ENCODE measurements at regions not wholly inside any gene's neighbourhood (a gene's known extent, or its start where the extent isn't known, plus 50 kb on each side); places are given as distances from the start of the nearest gene placed in this dataset.

- Histone ChIP-seq H3K27ac (ENCODE audit: low read depth, low read length) (no peak overlapping the region), H3K27me3 (ENCODE audit: control insufficient read depth, insufficient read depth, low read length) (no peaks in the 10 kb centered on the region), H3K4me3 (ENCODE audit: low read depth, low read length) (no peak overlapping the region), H3K9me3 (ENCODE audit: control insufficient read depth, insufficient read depth, low read length) (no peaks in the 10 kb centered on the region)
- POLR2A ChIA-PET: no interaction called here
- CTCF ChIA-PET: no interaction called here
- no peak for DNase-seq (ENCODE audit: low read depth, low spot score)
- TF ChIP-seq CTCF (IDR thresholded peaks at IDR 0.05; ENCODE audit: low read depth, low read length): no peak
Measured at GRCh38 chr4:43357252-43357974, 464.9 kb downstream of the GRXCR1 start.

GRCh38 chr4:43360296-43360695 is 467.8 kb downstream of the GRXCR1 start:
- DNase-seq (ENCODE audit: low read depth, low spot score): no peak
- Histone ChIP-seq H3K4me3 (ENCODE audit: low read depth, low read length) (no peak overlapping the region), H3K9me3 (ENCODE audit: control insufficient read depth, insufficient read depth, low read length) (no peaks in the 10 kb centered on the region), H3K27me3 (ENCODE audit: control insufficient read depth, insufficient read depth, low read length) (no peaks in the 10 kb centered on the region), H3K27ac (ENCODE audit: low read depth, low read length) (no peak overlapping the region)
- CTCF ChIA-PET: no interaction called here
- POLR2A ChIA-PET: no interaction called here
- no peak for TF ChIP-seq CTCF (IDR thresholded peaks at IDR 0.05; ENCODE audit: low read depth, low read length)

GRCh38 chr4:43362875-43363636 is 470.5 kb downstream of the GRXCR1 start:
- TF ChIP-seq CTCF (IDR thresholded peaks at IDR 0.05; ENCODE audit: low read depth, low read length): no peak
- Histone ChIP-seq H3K9me3 (ENCODE audit: control insufficient read depth, insufficient read depth, low read length) (no peaks in the 10 kb centered on the region), H3K27me3 (ENCODE audit: control insufficient read depth, insufficient read depth, low read length) (no peaks in the 10 kb centered on the region), H3K27ac (ENCODE audit: low read depth, low read length) (no peak overlapping the region), H3K4me3 (ENCODE audit: low read depth, low read length) (no peak overlapping the region)
- DNase-seq (ENCODE audit: low read depth, low spot score): no peak
- CTCF ChIA-PET: no interaction called here
- POLR2A ChIA-PET: no interaction called here

GRCh38 chr4:43369036-43369594 is 476.6 kb downstream of the GRXCR1 start:
- no peak for DNase-seq (ENCODE audit: low read depth, low spot score)
- no peak for TF ChIP-seq CTCF (IDR thresholded peaks at IDR 0.05; ENCODE audit: low read depth, low read length)
- no peak overlapping the region for H3K4me3 ChIP-seq (ENCODE audit: low read depth, low read length)
- CTCF ChIA-PET: no interaction called here
- POLR2A ChIA-PET: no interaction called here
- no peaks in the 10 kb centered on the region for H3K27me3 ChIP-seq (ENCODE audit: control insufficient read depth, insufficient read depth, low read length)
- no peaks in the 10 kb centered on the region for H3K9me3 ChIP-seq (ENCODE audit: control insufficient read depth, insufficient read depth, low read length)
- no peak overlapping the region for H3K27ac ChIP-seq (ENCODE audit: low read depth, low read length)

- POLR2A ChIA-PET: no interaction called here
- H3K27me3 ChIP-seq (ENCODE audit: control insufficient read depth, insufficient read depth, low read length): no peaks in the 10 kb centered on the region
- no peak for TF ChIP-seq CTCF (IDR thresholded peaks at IDR 0.05; ENCODE audit: low read depth, low read length)
- no peaks in the 10 kb centered on the region for H3K9me3 ChIP-seq (ENCODE audit: control insufficient read depth, insufficient read depth, low read length)
- no peak for DNase-seq (ENCODE audit: low read depth, low spot score)
- CTCF ChIA-PET: no interaction called here
- no peak overlapping the region for H3K4me3 ChIP-seq (ENCODE audit: low read depth, low read length)
- no peak overlapping the region for H3K27ac ChIP-seq (ENCODE audit: low read depth, low read length)
Measured at GRCh38 chr4:43373201-43373600, 480.7 kb downstream of the GRXCR1 start.
